ENCODE measurements at regions not wholly inside any gene's neighbourhood (a gene's known extent, or its start where the extent isn't known, plus 50 kb on each side); places are given as distances from the start of the nearest gene placed in this dataset.

DNA sequence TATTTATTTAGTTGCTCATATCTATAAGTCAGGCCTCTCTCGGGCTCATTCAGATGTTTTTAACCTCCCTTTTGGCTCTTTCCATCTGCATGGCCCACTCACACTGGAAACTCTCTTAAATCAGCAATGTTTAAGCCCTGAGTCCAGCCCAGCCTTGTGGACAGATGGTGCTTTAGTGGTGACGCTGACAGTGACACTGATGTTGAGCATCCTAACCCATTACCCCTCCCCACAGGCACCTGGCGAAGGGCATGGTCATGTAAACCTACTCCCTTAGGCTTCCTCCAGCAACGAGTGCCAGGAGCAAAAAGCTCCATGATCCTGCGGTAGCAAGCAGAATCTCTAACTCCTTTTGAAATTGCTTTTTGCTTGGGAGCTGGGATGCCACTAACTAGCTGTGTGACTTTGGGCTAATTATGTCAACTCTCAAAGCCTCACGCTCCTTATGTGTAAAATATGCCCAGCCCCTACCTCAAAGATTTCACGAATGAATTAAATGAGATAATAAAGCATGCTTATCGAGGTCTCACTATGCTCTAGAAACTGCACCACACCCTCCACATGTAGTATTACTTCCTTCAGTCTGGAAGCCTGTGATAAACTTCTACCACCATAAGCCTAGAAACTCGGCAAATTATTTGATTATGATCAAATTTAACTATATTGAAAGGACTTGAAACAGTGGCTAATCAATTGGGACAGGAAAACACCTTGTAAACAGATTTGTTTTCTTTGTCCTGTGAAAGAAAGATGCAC, 569.4 kb downstream of the BCOR start:
- CTCF ChIA-PET: no interaction called here
- no peaks in the 10 kb centered on the region for H3K36me3 ChIP-seq (ENCODE audit: control insufficient read depth in 2 of 2, insufficient read depth in 1 of 2, low read length in 2 of 2)
- H3K4me3 ChIP-seq (ENCODE audit: low read depth, low read length): no peak overlapping the region
- no peak for TF ChIP-seq ZSCAN16 (tag by site-specific recombination; IDR thresholded peaks at IDR 0.05)
- TF ChIP-seq, protein P1, sequence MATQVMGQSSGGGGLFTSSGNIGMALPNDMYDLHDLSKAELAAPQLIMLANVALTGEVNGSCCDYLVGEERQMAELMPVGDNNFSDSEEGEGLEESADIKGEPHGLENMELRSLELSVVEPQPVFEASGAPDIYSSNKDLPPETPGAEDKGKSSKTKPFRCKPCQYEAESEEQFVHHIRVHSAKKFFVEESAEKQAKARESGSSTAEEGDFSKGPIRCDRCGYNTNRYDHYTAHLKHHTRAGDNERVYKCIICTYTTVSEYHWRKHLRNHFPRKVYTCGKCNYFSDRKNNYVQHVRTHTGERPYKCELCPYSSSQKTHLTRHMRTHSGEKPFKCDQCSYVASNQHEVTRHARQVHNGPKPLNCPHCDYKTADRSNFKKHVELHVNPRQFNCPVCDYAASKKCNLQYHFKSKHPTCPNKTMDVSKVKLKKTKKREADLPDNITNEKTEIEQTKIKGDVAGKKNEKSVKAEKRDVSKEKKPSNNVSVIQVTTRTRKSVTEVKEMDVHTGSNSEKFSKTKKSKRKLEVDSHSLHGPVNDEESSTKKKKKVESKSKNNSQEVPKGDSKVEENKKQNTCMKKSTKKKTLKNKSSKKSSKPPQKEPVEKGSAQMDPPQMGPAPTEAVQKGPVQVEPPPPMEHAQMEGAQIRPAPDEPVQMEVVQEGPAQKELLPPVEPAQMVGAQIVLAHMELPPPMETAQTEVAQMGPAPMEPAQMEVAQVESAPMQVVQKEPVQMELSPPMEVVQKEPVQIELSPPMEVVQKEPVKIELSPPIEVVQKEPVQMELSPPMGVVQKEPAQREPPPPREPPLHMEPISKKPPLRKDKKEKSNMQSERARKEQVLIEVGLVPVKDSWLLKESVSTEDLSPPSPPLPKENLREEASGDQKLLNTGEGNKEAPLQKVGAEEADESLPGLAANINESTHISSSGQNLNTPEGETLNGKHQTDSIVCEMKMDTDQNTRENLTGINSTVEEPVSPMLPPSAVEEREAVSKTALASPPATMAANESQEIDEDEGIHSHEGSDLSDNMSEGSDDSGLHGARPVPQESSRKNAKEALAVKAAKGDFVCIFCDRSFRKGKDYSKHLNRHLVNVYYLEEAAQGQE (tag by site-specific recombination; IDR thresholded peaks at IDR 0.05): no peak
- H3K4me1 ChIP-seq (ENCODE audit: control insufficient read depth, insufficient read depth, low read length): no peaks in the 10 kb centered on the region
- H3K27ac ChIP-seq (ENCODE audit: extremely low read depth, low read depth, low read length): no peak overlapping the region
- H3K9me3 ChIP-seq (ENCODE audit: control insufficient read depth, insufficient read depth, low read depth, low read length): no peaks in the 10 kb centered on the region; the same call in 1 of the 2 replicates
- POLR2A ChIA-PET: no interaction called here

DNA sequence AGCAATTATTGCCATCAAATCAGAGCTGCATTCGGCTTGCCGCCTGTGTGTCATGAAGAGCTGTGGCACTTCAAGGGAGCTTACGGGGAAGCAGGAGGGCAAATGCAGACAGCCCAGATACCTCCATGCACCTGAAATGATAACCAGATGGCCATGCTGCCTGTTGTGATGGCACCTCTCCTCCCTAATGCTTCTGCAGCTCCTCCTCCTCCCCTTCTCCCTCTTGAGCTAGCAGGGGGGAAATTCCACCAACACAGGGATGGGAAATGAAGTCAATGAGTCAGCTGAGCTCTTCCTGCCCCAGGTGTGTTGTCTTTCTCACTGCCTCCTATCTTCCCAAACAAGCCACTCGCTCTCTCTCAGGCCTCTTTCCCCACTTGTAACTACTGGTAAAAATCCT, 565.0 kb downstream of the BCOR start:
- H3K4me1 ChIP-seq (ENCODE audit: control insufficient read depth, insufficient read depth, low read length): no peaks in the 10 kb centered on the region
- CTCF ChIA-PET: no interaction called here
- POLR2A ChIA-PET: no interaction called here
- H3K9me3 ChIP-seq (ENCODE audit: control insufficient read depth, insufficient read depth, low read depth, low read length): no peaks in the 10 kb centered on the region
- no peaks in the 10 kb centered on the region for H3K36me3 ChIP-seq (ENCODE audit: control insufficient read depth in 2 of 2, insufficient read depth in 1 of 2, low read length in 2 of 2)
- TF ChIP-seq, protein P2, sequence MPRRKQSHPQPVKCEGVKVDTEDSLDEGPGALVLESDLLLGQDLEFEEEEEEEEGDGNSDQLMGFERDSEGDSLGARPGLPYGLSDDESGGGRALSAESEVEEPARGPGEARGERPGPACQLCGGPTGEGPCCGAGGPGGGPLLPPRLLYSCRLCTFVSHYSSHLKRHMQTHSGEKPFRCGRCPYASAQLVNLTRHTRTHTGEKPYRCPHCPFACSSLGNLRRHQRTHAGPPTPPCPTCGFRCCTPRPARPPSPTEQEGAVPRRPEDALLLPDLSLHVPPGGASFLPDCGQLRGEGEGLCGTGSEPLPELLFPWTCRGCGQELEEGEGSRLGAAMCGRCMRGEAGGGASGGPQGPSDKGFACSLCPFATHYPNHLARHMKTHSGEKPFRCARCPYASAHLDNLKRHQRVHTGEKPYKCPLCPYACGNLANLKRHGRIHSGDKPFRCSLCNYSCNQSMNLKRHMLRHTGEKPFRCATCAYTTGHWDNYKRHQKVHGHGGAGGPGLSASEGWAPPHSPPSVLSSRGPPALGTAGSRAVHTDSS (tag by site-specific recombination; IDR thresholded peaks at IDR 0.05): no peak
- TF ChIP-seq ZNF266 (tag by site-specific recombination; IDR thresholded peaks at IDR 0.05; ENCODE audit: low read depth) (no peak), ZNF558 (tag by site-specific recombination; IDR thresholded peaks at IDR 0.05) (no peak), ZBTB17 (tag by site-specific recombination; IDR thresholded peaks at IDR 0.05) (no peak), ZNF248 (tag by site-specific recombination; IDR thresholded peaks at IDR 0.05) (no peak), BCL11B (tag by site-specific recombination; IDR thresholded peaks at IDR 0.05; ENCODE audit: low read depth) (no peak), SP3 (tag by site-specific recombination; IDR thresholded peaks at IDR 0.05) (no peak), KLF8 (tag by site-specific recombination; IDR thresholded peaks at IDR 0.05) (no peak), ZNF670 (tag by site-specific recombination; IDR thresholded peaks at IDR 0.05; ENCODE audit: low read depth) (no peak), ZNF837 (tag by site-specific recombination; IDR thresholded peaks at IDR 0.05) (no peak), ZNF394 (tag by site-specific recombination; IDR thresholded peaks at IDR 0.05; ENCODE audit: borderline replicate concordance) (no peak), ZNF114 (tag by site-specific recombination; IDR thresholded peaks at IDR 0.05) (no peak), ZNF404 (tag by site-specific recombination; IDR thresholded peaks at IDR 0.05) (no peak), WT1 (tag by site-specific recombination; IDR thresholded peaks at IDR 0.05) (no peak)
- TF ChIP-seq, protein P3, sequence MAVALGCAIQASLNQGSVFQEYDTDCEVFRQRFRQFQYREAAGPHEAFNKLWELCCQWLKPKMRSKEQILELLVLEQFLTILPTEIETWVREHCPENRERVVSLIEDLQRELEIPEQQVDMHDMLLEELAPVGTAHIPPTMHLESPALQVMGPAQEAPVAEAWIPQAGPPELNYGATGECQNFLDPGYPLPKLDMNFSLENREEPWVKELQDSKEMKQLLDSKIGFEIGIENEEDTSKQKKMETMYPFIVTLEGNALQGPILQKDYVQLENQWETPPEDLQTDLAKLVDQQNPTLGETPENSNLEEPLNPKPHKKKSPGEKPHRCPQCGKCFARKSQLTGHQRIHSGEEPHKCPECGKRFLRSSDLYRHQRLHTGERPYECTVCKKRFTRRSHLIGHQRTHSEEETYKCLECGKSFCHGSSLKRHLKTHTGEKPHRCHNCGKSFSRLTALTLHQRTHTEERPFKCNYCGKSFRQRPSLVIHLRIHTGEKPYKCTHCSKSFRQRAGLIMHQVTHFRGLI (tag by site-specific recombination; IDR thresholded peaks at IDR 0.05): no peak
- TF ChIP-seq, protein P4, sequence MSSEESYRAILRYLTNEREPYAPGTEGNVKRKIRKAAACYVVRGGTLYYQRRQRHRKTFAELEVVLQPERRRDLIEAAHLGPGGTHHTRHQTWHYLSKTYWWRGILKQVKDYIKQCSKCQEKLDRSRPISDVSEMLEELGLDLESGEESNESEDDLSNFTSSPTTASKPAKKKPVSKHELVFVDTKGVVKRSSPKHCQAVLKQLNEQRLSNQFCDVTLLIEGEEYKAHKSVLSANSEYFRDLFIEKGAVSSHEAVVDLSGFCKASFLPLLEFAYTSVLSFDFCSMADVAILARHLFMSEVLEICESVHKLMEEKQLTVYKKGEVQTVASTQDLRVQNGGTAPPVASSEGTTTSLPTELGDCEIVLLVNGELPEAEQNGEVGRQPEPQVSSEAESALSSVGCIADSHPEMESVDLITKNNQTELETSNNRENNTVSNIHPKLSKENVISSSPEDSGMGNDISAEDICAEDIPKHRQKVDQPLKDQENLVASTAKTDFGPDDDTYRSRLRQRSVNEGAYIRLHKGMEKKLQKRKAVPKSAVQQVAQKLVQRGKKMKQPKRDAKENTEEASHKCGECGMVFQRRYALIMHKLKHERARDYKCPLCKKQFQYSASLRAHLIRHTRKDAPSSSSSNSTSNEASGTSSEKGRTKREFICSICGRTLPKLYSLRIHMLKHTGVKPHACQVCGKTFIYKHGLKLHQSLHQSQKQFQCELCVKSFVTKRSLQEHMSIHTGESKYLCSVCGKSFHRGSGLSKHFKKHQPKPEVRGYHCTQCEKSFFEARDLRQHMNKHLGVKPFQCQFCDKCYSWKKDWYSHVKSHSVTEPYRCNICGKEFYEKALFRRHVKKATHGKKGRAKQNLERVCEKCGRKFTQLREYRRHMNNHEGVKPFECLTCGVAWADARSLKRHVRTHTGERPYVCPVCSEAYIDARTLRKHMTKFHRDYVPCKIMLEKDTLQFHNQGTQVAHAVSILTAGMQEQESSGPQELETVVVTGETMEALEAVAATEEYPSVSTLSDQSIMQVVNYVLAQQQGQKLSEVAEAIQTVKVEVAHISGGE (tag by site-specific recombination; conservative IDR thresholded peaks at IDR 0.05; ENCODE audit: low read depth): no peak
- no peak overlapping the region for H3K27ac ChIP-seq (ENCODE audit: extremely low read depth, low read depth, low read length)
- H3K4me3 ChIP-seq (ENCODE audit: low read depth, low read length): no peak overlapping the region

All from HEK293 (cell line).